ENCODE measurements at regions not wholly inside any gene's neighbourhood (a gene's known extent, or its start where the extent isn't known, plus 50 kb on each side); places are given as distances from the start of the nearest gene placed in this dataset.
A peak's percentile ranks its signal among the peaks of the same experiment; 100 is the strongest.

GRCh38 chr3:124092811-124093210, 100.9 kb upstream of the ROPN1 start:
- no peak for DNase-seq

- no peak for DNase-seq
Measured at GRCh38 chr3:124094496-124094895, 102.6 kb upstream of the ROPN1 start.

DNA sequence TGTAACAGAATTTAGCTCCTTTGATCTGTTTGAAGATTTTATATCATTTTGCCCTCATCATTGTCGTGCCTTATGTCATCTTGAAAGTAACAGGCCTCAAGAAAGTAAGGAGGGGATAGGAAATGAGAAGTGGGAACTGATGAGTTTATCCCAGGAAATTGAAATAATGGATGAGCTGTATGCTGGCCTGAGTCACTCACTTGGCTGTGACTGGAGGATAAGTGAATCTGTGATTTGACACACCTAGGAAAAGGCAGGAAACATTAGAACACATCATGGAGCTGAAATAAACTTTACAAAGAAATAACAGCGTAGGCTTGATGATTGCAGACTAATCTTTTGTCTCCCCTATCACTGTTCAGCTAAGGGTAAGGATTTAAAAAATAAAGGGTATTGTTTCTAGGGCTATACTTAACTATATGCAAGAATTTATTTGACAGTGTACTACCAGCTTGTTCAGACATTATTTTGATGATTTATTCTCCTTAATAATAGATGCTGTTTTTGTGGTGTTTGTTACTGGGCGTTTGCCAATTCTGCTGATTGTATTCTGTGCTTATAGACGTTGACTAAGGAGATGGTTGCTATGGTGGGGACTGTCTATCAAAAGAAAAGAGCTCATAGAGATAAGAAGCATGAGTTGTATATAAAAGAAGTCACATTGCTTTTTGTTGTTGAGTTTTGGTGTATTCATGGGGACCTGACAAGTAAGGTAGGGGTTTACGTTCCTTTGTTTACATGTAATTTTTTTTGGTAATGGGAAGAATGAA, 105.6 kb upstream of the ROPN1 start:
- no peak for DNase-seq

DNA sequence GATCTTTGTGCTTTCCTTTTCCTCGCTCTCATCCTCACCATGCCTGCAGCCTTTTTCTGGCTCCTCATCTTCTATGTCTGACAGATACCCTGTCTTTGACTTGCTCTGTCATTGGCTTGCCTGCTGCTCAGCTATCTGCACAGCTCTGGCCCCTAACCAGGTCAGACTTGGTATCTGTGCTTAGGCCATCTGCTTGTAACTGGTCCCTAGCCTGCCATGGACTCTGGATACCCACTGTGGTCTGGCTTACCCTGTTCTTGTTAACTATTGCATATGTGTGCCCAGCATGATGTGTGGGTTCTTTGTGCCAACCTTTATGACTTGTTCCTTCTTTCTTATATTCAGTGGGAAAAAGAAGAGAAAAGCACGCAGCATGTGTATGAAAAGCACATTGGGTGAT, 109.7 kb upstream of the ROPN1 start:
- no peak for DNase-seq

- no peak for DNase-seq
Measured at GRCh38 chr3:124107104-124107890, 115.4 kb upstream of the ROPN1 start.

DNA sequence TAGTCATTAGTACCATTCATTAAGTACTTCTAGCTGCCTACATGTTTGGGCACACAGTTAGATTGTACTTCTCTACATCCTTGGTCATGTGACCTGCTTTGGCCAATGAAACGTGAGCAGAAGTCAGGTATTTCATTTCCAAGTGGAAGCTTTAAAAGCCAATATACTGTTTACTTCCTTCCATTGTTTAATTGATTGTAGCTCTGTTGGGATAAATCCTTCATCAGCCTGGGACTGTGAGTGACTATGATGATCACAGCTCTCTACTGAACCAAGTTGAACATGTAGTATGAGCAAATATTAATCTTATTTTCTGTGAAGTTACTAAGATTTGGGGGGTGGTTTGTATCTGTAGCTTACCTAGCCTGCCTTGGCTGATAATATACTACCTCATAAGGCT, 116.5 kb upstream of the ROPN1 start:
- no peak for DNase-seq

DNA sequence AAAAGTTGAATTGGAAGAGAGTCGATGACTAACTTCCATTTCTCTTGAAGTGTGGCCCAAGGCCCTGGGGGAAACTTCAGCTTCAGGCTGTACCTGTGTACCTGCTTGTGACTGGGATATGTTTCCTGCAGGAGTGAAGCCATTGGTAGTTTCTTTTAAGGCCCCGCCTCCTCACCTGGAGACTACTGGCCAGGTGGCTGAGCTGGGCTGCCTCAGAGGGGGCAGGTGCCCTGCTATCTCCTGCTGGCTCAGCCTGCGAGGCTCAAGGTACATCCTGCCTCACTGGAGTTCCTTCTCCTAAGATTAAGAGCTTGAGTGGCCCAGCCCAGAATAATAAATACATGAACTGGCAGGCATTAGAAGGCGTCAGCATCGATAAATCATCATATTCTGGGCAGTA, 121.6 kb upstream of the ROPN1 start:
- no peak for DNase-seq

- DNase-seq, result no peak
Measured at GRCh38 chr3:124115279-124115678, 123.4 kb upstream of the ROPN1 start.

DNA sequence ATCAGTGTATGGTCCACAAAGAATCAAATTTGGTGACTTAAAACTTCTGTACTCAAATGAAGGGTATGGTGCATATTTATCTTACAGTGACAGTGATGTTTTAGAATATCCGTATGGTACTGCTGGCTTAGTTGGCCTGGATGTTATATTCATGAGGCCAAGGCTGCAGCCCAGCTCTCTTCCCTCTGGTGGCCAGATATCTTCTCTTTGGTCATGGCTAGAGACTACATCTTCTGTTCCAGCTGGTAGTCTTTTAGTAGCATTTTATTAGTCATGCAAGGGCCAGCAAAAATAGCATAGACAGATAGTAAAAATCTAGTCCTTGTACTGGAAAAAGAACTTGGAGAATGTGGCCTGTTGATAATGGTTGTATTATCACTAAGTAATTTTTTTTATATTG, 124.0 kb upstream of the ROPN1 start:
- no peak for DNase-seq

GRCh38 chr3:124116906-124117305, 125.0 kb upstream of the ROPN1 start:
- DNase-seq, result no peak

GRCh38 chr3:124117486-124117885, 125.6 kb upstream of the ROPN1 start:
- DNase-seq, result no peak

DNA sequence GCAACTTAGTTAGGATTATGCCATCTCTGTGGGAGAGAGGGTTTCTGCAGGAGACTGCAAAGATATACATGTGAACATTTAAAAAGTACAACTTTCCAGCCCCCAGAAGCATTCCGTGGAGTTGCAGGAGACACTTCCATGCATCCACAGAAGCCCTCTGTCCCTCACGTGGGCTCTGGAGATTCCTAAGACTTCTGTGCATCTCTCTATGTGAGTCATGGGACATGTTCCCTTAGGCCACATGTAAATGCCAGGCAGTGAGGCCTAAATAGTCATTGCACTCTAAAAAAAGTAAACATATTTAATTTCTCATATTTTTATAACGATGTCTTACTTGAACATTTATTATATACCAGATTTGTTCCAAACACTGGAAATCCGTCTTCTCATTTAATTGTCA, 126.5 kb upstream of the ROPN1 start:
- DNase-seq, result no peak

GRCh38 chr3:124119056-124119716, 127.3 kb upstream of the ROPN1 start:
- no peak for DNase-seq

GRCh38 chr3:124121379-124122312, 129.7 kb upstream of the ROPN1 start:
- no peak for DNase-seq

- no peak for DNase-seq
Measured at GRCh38 chr3:124125315-124125714, 133.4 kb upstream of the ROPN1 start.

- DNase-seq, result no peak
Measured at GRCh38 chr3:124126436-124127023, 134.6 kb upstream of the ROPN1 start.

DNA sequence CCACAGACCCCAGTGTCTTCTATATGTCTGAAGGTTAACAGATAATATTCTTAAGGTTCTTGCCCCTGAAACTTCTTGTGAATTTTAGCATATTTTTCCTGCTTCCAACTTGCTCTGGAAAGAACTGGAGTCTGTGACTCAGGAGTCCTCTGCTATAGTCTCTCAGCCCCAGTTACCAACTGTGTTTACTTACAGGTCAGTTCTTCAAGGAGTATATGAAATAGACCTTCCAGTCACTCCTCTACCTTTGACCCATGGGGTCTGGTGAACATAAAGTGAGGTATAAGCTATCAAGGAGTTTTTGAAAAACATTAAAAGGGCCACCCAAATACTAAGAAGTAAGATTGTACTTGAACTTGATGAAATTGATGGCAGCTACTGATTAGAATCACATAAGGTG, 139.2 kb upstream of the ROPN1 start:
- DNase-seq, result no peak

DNA sequence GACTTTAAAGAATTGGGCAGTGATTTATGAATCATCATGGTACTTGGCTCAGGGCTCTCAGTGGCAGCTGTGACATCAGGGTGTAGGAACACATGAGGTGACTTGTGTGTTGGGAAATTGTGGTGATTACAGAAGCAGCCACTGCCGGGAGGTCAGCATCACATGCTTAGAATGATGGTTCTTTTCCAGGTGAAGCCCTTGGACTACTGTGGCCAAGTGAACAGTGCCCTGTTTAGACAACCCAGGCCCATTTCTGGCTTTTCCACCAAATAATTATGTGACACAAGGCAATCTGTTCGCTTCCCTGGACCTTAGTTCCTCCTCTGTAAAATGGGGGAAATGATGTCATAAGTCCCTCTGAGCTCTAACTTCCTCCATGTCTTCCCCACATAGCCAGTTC, 139.7 kb upstream of the ROPN1 start:
- peak; percentile 7 for DNase-seq

- no peak for DNase-seq
Measured at GRCh38 chr3:124132813-124133212, 140.9 kb upstream of the ROPN1 start.

DNA sequence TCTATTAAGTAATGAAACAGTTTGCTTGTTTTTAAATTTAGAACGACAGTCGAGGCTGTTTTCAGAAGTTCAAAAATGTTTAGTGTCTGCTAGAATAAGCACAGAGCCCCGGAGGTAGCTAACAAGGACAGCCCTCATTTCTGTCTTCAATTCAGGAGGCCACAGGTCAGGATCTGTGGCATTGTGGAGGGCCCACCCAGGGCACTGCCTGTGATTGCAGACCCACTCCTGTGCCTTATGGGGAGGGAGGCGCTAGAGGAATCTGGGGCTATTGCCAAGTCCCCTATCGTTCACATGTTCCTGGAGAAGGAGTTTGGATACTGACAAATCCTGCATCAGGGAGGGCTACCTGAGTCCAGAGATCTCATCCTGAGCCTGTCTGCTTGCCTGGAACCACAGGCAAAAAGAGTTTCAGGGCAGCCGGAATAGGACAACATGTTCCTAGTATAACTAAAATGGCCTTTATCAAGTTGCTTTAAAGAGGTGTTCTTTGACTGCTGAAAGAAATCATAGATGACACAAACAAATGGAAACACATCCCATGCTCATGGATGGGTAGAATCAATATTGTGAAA, 141.5 kb upstream of the ROPN1 start:
- DNase-seq, result no peak

DNA sequence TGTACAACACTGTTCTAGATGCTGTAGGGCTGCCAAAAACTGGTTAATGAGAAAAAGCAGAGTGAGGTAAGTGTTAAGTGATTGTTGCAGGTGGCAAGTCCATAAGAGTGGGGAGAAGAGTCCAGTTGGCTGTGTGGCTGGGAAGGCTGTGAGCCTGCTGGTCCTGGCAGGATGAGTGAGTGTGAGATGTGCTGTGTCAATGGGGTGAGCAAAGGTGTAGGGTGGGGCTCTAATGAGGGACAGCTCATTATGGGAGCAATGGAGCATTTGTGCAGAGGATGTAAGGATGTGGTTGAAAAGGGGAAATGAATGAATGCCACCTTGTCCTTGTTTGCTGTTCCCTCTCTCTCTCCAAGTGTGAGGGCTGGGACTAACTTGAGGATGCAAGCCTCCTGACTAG, 145.3 kb upstream of the ROPN1 start:
- DNase-seq, result no peak

DNA sequence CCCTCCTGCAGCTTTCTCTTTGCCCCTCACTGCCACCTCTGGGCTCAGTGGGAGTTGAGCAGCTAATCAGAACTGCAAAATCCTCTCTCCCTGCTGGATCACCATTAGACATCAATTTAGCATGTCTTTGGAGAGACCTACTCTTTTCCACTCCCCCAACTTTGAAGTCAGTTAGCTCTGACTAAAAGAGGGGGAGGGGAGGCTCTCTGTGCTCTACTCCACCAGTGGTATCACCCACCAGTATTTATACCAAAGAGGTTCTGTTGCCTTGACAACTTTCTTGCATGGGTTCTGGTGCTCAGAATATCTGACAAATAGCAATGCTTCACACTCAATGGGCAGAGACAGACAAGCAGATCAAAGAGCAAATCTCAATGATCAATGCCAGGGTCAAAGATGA, 146.2 kb upstream of the ROPN1 start:
- DNase-seq, result no peak
